ENCODE measurements at regions not wholly inside any gene's neighbourhood (a gene's known extent, or its start where the extent isn't known, plus 50 kb on each side); places are given as distances from the start of the nearest gene placed in this dataset.

GRCh38 chr7:67724435-67724834, 727.8 kb downstream of the TYW1 start:
- Mint-ChIP-seq H3K27ac (no peak overlapping the region), H3K4me1 (ENCODE audit: low read depth) (no peaks in the 10 kb centered on the region), H3K36me3 (ENCODE audit: low read depth) (no peaks in the 10 kb centered on the region), H3K9me3 (peaks cover 55% of the 10 kb centered on the region), H3K4me3 (no peak overlapping the region), H3K27me3 (ENCODE audit: insufficient read depth) (no peaks in the 10 kb centered on the region)
- intact Hi-C loops (cut with micrococcal nuclease), result no loop called here
- no peak for DNase-seq (ENCODE audit: low spot score)

- no peaks in the 10 kb centered on the region for H3K4me1 Mint-ChIP-seq (ENCODE audit: low read depth)
- DNase-seq (ENCODE audit: low spot score), result no peak
- H3K27ac Mint-ChIP-seq, result no peak overlapping the region
- H3K9me3 Mint-ChIP-seq, result peaks cover 57% of the 10 kb centered on the region
- intact Hi-C loops (cut with micrococcal nuclease), result no loop called here
- H3K27me3 Mint-ChIP-seq (ENCODE audit: insufficient read depth), result no peaks in the 10 kb centered on the region
- H3K36me3 Mint-ChIP-seq (ENCODE audit: low read depth), result no peaks in the 10 kb centered on the region
- no peak overlapping the region for H3K4me3 Mint-ChIP-seq
Measured at GRCh38 chr7:67724955-67725354, 728.3 kb downstream of the TYW1 start.

- H3K27me3 Mint-ChIP-seq (ENCODE audit: insufficient read depth), result no peaks in the 10 kb centered on the region
- H3K4me1 Mint-ChIP-seq (ENCODE audit: low read depth), result no peaks in the 10 kb centered on the region
- no peak for DNase-seq (ENCODE audit: low spot score)
- H3K27ac Mint-ChIP-seq, result no peak overlapping the region
- peaks cover 54% of the 10 kb centered on the region for H3K9me3 Mint-ChIP-seq
- no peak overlapping the region for H3K4me3 Mint-ChIP-seq
- intact Hi-C loops (cut with micrococcal nuclease), result no loop called here
- no peaks in the 10 kb centered on the region for H3K36me3 Mint-ChIP-seq (ENCODE audit: low read depth)
Measured at GRCh38 chr7:67725423-67725822, 728.8 kb downstream of the TYW1 start.

GRCh38 chr7:67729771-67730170, 733.1 kb downstream of the TYW1 start:
- Mint-ChIP-seq H3K27me3 (ENCODE audit: insufficient read depth) (no peaks in the 10 kb centered on the region), H3K36me3 (ENCODE audit: low read depth) (no peaks in the 10 kb centered on the region), H3K9me3 (peaks cover 47% of the 10 kb centered on the region), H3K4me3 (no peak overlapping the region), H3K4me1 (ENCODE audit: low read depth) (no peaks in the 10 kb centered on the region), H3K27ac (no peak overlapping the region)
- intact Hi-C loops (cut with micrococcal nuclease), result no loop called here
- no peak for DNase-seq (ENCODE audit: low spot score)

- no peaks in the 10 kb centered on the region for H3K36me3 Mint-ChIP-seq (ENCODE audit: low read depth)
- intact Hi-C loops (cut with micrococcal nuclease), result no loop called here
- H3K27ac Mint-ChIP-seq, result no peak overlapping the region
Measured at GRCh38 chr7:67731704-67732103, 735.1 kb downstream of the TYW1 start.

GRCh38 chr7:67732898-67733297, 736.3 kb downstream of the TYW1 start:
- H3K4me3 Mint-ChIP-seq, result no peak overlapping the region
- H3K27ac Mint-ChIP-seq, result no peak overlapping the region
- intact Hi-C loops (cut with micrococcal nuclease), result no loop called here
- peaks cover 41% of the 10 kb centered on the region for H3K9me3 Mint-ChIP-seq
- no peaks in the 10 kb centered on the region for H3K4me1 Mint-ChIP-seq (ENCODE audit: low read depth)
- no peaks in the 10 kb centered on the region for H3K36me3 Mint-ChIP-seq (ENCODE audit: low read depth)
- no peak for DNase-seq (ENCODE audit: low spot score)
- H3K27me3 Mint-ChIP-seq (ENCODE audit: insufficient read depth), result no peaks in the 10 kb centered on the region

More at GRCh38 chr7:67731704-67732103, 735.1 kb downstream of the TYW1 start:
- peaks cover 41% of the 10 kb centered on the region for H3K9me3 Mint-ChIP-seq
- no peaks in the 10 kb centered on the region for H3K4me1 Mint-ChIP-seq (ENCODE audit: low read depth)
- no peak overlapping the region for H3K4me3 Mint-ChIP-seq
- no peak for DNase-seq (ENCODE audit: low spot score)
- H3K27me3 Mint-ChIP-seq (ENCODE audit: insufficient read depth), result no peaks in the 10 kb centered on the region

- intact Hi-C loops (cut with micrococcal nuclease), result no loop called here
- H3K4me3 Mint-ChIP-seq, result no peak overlapping the region
- DNase-seq (ENCODE audit: low spot score), result no peak
- no peak overlapping the region for H3K27ac Mint-ChIP-seq
- H3K4me1 Mint-ChIP-seq (ENCODE audit: low read depth), result no peaks in the 10 kb centered on the region
- peaks cover 50% of the 10 kb centered on the region for H3K9me3 Mint-ChIP-seq
- no peaks in the 10 kb centered on the region for H3K27me3 Mint-ChIP-seq (ENCODE audit: insufficient read depth)
- no peaks in the 10 kb centered on the region for H3K36me3 Mint-ChIP-seq (ENCODE audit: low read depth)
Measured at GRCh38 chr7:67738145-67738544, 741.5 kb downstream of the TYW1 start.

- Mint-ChIP-seq H3K27ac (no peak overlapping the region), H3K4me3 (no peak overlapping the region), H3K27me3 (ENCODE audit: insufficient read depth) (no peaks in the 10 kb centered on the region), H3K4me1 (ENCODE audit: low read depth) (no peaks in the 10 kb centered on the region), H3K9me3 (peaks cover 45% of the 10 kb centered on the region), H3K36me3 (ENCODE audit: low read depth) (no peaks in the 10 kb centered on the region)
- DNase-seq (ENCODE audit: low spot score), result no peak
- intact Hi-C loops (cut with micrococcal nuclease), result no loop called here
Measured at GRCh38 chr7:67738958-67739357, 742.3 kb downstream of the TYW1 start.

GRCh38 chr7:67743501-67743900, 746.9 kb downstream of the TYW1 start:
- intact Hi-C loops (cut with micrococcal nuclease), result no loop called here
- Mint-ChIP-seq H3K4me3 (no peak overlapping the region), H3K36me3 (ENCODE audit: low read depth) (no peaks in the 10 kb centered on the region), H3K27me3 (ENCODE audit: insufficient read depth) (no peaks in the 10 kb centered on the region), H3K4me1 (ENCODE audit: low read depth) (no peaks in the 10 kb centered on the region), H3K27ac (no peak overlapping the region), H3K9me3 (peaks cover 52% of the 10 kb centered on the region)
- DNase-seq (ENCODE audit: low spot score), result no peak

GRCh38 chr7:67752227-67752626, 755.6 kb downstream of the TYW1 start:
- DNase-seq (ENCODE audit: low spot score), result no peak
- Mint-ChIP-seq H3K27me3 (ENCODE audit: insufficient read depth) (no peaks in the 10 kb centered on the region), H3K36me3 (ENCODE audit: low read depth) (no peaks in the 10 kb centered on the region), H3K4me3 (no peak overlapping the region), H3K9me3 (peaks cover 33% of the 10 kb centered on the region), H3K27ac (no peak overlapping the region), H3K4me1 (ENCODE audit: low read depth) (no peaks in the 10 kb centered on the region)
- intact Hi-C loops (cut with micrococcal nuclease), result no loop called here

GRCh38 chr7:67753891-67754290, 757.3 kb downstream of the TYW1 start:
- Mint-ChIP-seq H3K4me1 (ENCODE audit: low read depth) (no peaks in the 10 kb centered on the region), H3K27ac (no peak overlapping the region), H3K36me3 (ENCODE audit: low read depth) (no peaks in the 10 kb centered on the region), H3K9me3 (peaks cover 27% of the 10 kb centered on the region), H3K4me3 (no peak overlapping the region), H3K27me3 (ENCODE audit: insufficient read depth) (no peaks in the 10 kb centered on the region)
- no peak for DNase-seq (ENCODE audit: low spot score)
- intact Hi-C loops (cut with micrococcal nuclease), result no loop called here

GRCh38 chr7:67754651-67755050, 758.0 kb downstream of the TYW1 start:
- Mint-ChIP-seq H3K36me3 (ENCODE audit: low read depth) (no peaks in the 10 kb centered on the region), H3K9me3 (peaks cover 21% of the 10 kb centered on the region)
- intact Hi-C loops (cut with micrococcal nuclease), result no loop called here

GRCh38 chr7:67758551-67758950, 761.9 kb downstream of the TYW1 start:
- Mint-ChIP-seq H3K4me1 (ENCODE audit: low read depth) (no peaks in the 10 kb centered on the region), H3K27ac (no peak overlapping the region), H3K27me3 (ENCODE audit: insufficient read depth) (no peaks in the 10 kb centered on the region), H3K36me3 (ENCODE audit: low read depth) (no peaks in the 10 kb centered on the region), H3K4me3 (no peak overlapping the region), H3K9me3 (peaks cover 33% of the 10 kb centered on the region)
- DNase-seq (ENCODE audit: low spot score), result no peak
- intact Hi-C loops (cut with micrococcal nuclease), result no loop called here

More at GRCh38 chr7:67754651-67755050, 758.0 kb downstream of the TYW1 start:
- Mint-ChIP-seq H3K4me1 (ENCODE audit: low read depth) (no peaks in the 10 kb centered on the region), H3K27ac (no peak overlapping the region), H3K4me3 (no peak overlapping the region), H3K27me3 (ENCODE audit: insufficient read depth) (no peaks in the 10 kb centered on the region)
- no peak for DNase-seq (ENCODE audit: low spot score)

- H3K36me3 Mint-ChIP-seq (ENCODE audit: low read depth), result no peaks in the 10 kb centered on the region
- no peaks in the 10 kb centered on the region for H3K4me1 Mint-ChIP-seq (ENCODE audit: low read depth)
- no peaks in the 10 kb centered on the region for H3K27me3 Mint-ChIP-seq (ENCODE audit: insufficient read depth)
- intact Hi-C loops (cut with micrococcal nuclease), result no loop called here
- H3K4me3 Mint-ChIP-seq, result no peak overlapping the region
- H3K9me3 Mint-ChIP-seq, result peaks cover 35% of the 10 kb centered on the region
- DNase-seq (ENCODE audit: low spot score), result no peak
- H3K27ac Mint-ChIP-seq, result no peak overlapping the region
Measured at GRCh38 chr7:67760971-67761370, 764.3 kb downstream of the TYW1 start.

All from activated T-helper 1 cell treated with anti-CD3 and anti-CD28 coated beads, Interleukin-12 subunit alpha, Interleukin-12 subunit beta, Interleukin-2, Interleukin-4 antibody, amounts not matched to agents 30 ng/mL and 10 ng/mL and 1 ng/mL, durations not matched to agents 14 hours and 24 hours and 36 hours (primary cell).